ENCODE measurements at regions not wholly inside any gene's neighbourhood (a gene's known extent, or its start where the extent isn't known, plus 50 kb on each side); places are given as distances from the start of the nearest gene placed in this dataset.

- POLR2A ChIA-PET = no interaction called here
- H3K9me3 ChIP-seq (ENCODE audit: control extremely low read depth in 1 of 3, control insufficient read depth in 2 of 3, insufficient read depth in 1 of 3, low read length in 2 of 3) = no peaks in the 10 kb centered on the region
- no peak overlapping the region for H3K4me2 ChIP-seq (replicated peaks; ENCODE audit: low read depth, low read length, poor library complexity, severe bottlenecking)
- no peak overlapping the region for H3K9ac ChIP-seq (ENCODE audit: low read length)
- no peak overlapping the region for H3K4me3 ChIP-seq (ENCODE audit: control extremely low read depth in 1 of 5, extremely low read depth in 1 of 5, insufficient read depth in 1 of 5, low read depth in 2 of 5, low read length in 4 of 5)
- DNase-seq = no peak
- no peaks in the 10 kb centered on the region for H4K20me1 ChIP-seq (ENCODE audit: control insufficient read depth, insufficient read depth, low read length, poor library complexity, severe bottlenecking)
- H2AFZ ChIP-seq (ENCODE audit: insufficient read depth, low read depth, low read length, poor library complexity, severe bottlenecking) = no peak overlapping the region
- 67% methylated on average over 1 of the region's 5 CpGs for WGBS (ENCODE audit: insufficient coverage)
- no peaks in the 10 kb centered on the region for H3K36me3 ChIP-seq (replicated peaks in 1 of 2; ENCODE audit: control extremely low read depth in 1 of 2, control insufficient read depth in 1 of 2, extremely low read depth in 1 of 2, insufficient read depth in 2 of 2, low read length in 1 of 2)
- no peak overlapping the region for H3K27ac Mint-ChIP-seq
- peaks cover 30% of the 10 kb centered on the region for H3K27me3 Mint-ChIP-seq
- no peaks in the 10 kb centered on the region for H3K9me3 Mint-ChIP-seq (ENCODE audit: insufficient read depth)
- TF ChIP-seq EZH2 (IDR thresholded peaks at IDR 0.05; ENCODE audit: borderline replicate concordance, insufficient read depth, low read depth, low read length, poor library complexity, severe bottlenecking) = no peak
- CTCF ChIA-PET = interaction anchor here (0.9 to 1.2 kb wide), 2 partner anchors 9 to 52 kb away, joined by 3 read pairs; no protein-coding TSS in a partner anchor
- no peak overlapping the region for H3K27ac ChIP-seq (ENCODE audit: low read length in 2 of 2)
- no peaks in the 10 kb centered on the region for H3K79me2 ChIP-seq (ENCODE audit: control insufficient read depth, insufficient read depth, low read length)
- intact Hi-C loops (cut with micrococcal nuclease) = no loop called here
- H3K4me3 Mint-ChIP-seq = no peak overlapping the region
- peaks cover 0 to 12% (median 0%) of the 10 kb centered on the region in 4 experiments for H3K27me3 ChIP-seq (replicated peaks in 1 of 4; ENCODE audit: control extremely low read depth in 1 of 4, control insufficient read depth in 3 of 4, insufficient read depth in 4 of 4, low read length in 3 of 4)
- H3K4me1 ChIP-seq (ENCODE audit: control insufficient read depth in 2 of 2, insufficient read depth in 2 of 2, low read length in 2 of 2) = no peaks in the 10 kb centered on the region
- ATAC-seq (ENCODE audit: low read depth) = no peak
- no peaks in the 10 kb centered on the region for H3K4me1 Mint-ChIP-seq
These were observed 280.6 kb upstream of the PARD3B start for GRCh38 chr2:204264621-204265140.

DNA sequence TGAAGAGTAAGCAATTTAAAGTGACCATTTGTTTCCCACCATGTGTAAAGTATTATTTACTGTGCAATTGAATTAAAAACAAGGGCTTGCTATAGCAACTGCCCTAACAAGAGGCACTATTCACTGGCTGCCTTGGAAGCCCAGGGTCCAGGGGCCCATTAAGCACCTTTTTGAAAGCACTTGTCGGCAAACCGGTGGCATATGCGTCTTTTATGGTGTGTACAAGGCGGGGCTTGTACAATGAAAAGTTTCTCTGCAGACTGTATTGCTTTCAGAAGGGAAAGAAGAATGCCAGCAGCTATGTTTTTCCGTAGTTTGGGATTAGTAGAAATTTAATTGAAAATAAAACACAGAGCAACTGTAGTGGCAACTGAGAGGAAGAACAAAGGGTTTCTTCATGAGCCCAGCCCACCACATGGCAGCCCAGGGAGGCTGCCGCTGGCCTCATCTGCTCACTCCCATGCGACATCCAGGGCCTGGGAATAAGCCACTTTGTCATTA is 279.5 kb upstream of the PARD3B start:
- intact Hi-C loops (cut with micrococcal nuclease) = no loop called here
- CTCF ChIA-PET = interaction anchor here (1.2 kb wide), 1 partner anchor 10 kb away, joined by 3 read pairs; no protein-coding TSS in a partner anchor
- no peak overlapping the region for H3K9ac ChIP-seq (ENCODE audit: low read length)
- TF ChIP-seq, protein P1, sequence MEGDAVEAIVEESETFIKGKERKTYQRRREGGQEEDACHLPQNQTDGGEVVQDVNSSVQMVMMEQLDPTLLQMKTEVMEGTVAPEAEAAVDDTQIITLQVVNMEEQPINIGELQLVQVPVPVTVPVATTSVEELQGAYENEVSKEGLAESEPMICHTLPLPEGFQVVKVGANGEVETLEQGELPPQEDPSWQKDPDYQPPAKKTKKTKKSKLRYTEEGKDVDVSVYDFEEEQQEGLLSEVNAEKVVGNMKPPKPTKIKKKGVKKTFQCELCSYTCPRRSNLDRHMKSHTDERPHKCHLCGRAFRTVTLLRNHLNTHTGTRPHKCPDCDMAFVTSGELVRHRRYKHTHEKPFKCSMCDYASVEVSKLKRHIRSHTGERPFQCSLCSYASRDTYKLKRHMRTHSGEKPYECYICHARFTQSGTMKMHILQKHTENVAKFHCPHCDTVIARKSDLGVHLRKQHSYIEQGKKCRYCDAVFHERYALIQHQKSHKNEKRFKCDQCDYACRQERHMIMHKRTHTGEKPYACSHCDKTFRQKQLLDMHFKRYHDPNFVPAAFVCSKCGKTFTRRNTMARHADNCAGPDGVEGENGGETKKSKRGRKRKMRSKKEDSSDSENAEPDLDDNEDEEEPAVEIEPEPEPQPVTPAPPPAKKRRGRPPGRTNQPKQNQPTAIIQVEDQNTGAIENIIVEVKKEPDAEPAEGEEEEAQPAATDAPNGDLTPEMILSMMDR (IDR thresholded peaks at IDR 0.05) = no peak
- TF ChIP-seq EZH2 (IDR thresholded peaks at IDR 0.05; ENCODE audit: borderline replicate concordance, insufficient read depth, low read depth, low read length, poor library complexity, severe bottlenecking) = no peak
- H3K9me3 ChIP-seq (ENCODE audit: control extremely low read depth in 1 of 3, control insufficient read depth in 2 of 3, insufficient read depth in 1 of 3, low read length in 2 of 3) = no peaks in the 10 kb centered on the region
- no peak overlapping the region for H3K4me3 ChIP-seq (ENCODE audit: control extremely low read depth in 1 of 5, extremely low read depth in 1 of 5, insufficient read depth in 1 of 5, low read depth in 2 of 5, low read length in 4 of 5)
- H3K36me3 ChIP-seq (replicated peaks in 1 of 2; ENCODE audit: control extremely low read depth in 1 of 2, control insufficient read depth in 1 of 2, extremely low read depth in 1 of 2, insufficient read depth in 2 of 2, low read length in 1 of 2) = no peaks in the 10 kb centered on the region
- H3K4me2 ChIP-seq (replicated peaks; ENCODE audit: low read depth, low read length, poor library complexity, severe bottlenecking) = no peak overlapping the region
- no peak for ATAC-seq (ENCODE audit: low read depth)
- H3K27me3 ChIP-seq (replicated peaks in 1 of 4; ENCODE audit: control extremely low read depth in 1 of 4, control insufficient read depth in 3 of 4, insufficient read depth in 4 of 4, low read length in 3 of 4) = peaks cover 0 to 12% (median 0%) of the 10 kb centered on the region in 4 experiments
- no peaks in the 10 kb centered on the region for H3K79me2 ChIP-seq (ENCODE audit: control insufficient read depth, insufficient read depth, low read length)
- Mint-ChIP-seq H3K4me1 (no peaks in the 10 kb centered on the region), H3K4me3 (no peak overlapping the region), H3K27me3 (peaks cover 30% of the 10 kb centered on the region), H3K27ac (no peak overlapping the region), H3K9me3 (ENCODE audit: insufficient read depth) (peaks cover 4% of the 10 kb centered on the region)
- no peak for DNase-seq
- no peak overlapping the region for H2AFZ ChIP-seq (ENCODE audit: insufficient read depth, low read depth, low read length, poor library complexity, severe bottlenecking)
- no peak overlapping the region for H3K27ac ChIP-seq (ENCODE audit: low read length in 2 of 2)
- no peaks in the 10 kb centered on the region for H4K20me1 ChIP-seq (ENCODE audit: control insufficient read depth, insufficient read depth, low read length, poor library complexity, severe bottlenecking)
- POLR2A ChIA-PET = no interaction called here
- WGBS (ENCODE audit: insufficient coverage) = 100% methylated on average over 5 of the region's 7 CpGs
- no peaks in the 10 kb centered on the region for H3K4me1 ChIP-seq (ENCODE audit: control insufficient read depth in 2 of 2, insufficient read depth in 2 of 2, low read length in 2 of 2)
